ENCODE measurements at regions not wholly inside any gene's neighbourhood (a gene's known extent, or its start where the extent isn't known, plus 50 kb on each side); places are given as distances from the start of the nearest gene placed in this dataset.

GRCh38 chr16:86958423-86958822 is 358.8 kb downstream of the C16orf95 start:
- no peak for DNase-seq (ENCODE audit: low spot score)

DNA sequence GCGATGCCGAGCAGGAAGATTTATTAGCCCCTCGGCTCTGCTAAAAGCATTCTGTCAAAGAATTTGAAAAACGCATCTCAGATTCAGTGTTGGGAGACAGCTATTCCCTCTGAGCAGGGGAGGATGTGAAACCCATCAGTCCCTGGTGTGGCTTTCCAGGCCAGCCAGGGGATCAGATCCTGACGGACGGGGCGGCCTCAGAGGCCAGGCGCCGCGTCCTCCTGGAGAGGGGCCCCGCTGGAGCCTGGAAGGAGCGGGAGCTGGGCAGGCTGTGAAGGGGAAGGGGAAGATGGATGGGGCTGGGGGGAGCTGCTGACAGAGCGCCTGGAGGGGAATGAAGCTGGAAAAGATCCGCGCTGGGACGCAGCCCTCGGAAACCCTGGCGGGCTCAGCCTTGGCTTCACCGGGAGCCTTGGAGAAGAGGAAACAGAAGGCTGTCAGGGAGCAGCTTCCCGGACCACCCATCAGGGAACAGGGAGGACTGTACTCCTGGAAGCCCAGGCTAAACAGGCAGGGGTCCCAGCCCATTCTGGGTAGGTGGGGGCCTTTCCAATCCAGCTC is 358.0 kb downstream of the C16orf95 start:
- DNase-seq (ENCODE audit: low spot score), result no peak

- no peak for DNase-seq (ENCODE audit: low spot score)
Measured at GRCh38 chr16:86959729-86960128, 357.5 kb downstream of the C16orf95 start.

DNA sequence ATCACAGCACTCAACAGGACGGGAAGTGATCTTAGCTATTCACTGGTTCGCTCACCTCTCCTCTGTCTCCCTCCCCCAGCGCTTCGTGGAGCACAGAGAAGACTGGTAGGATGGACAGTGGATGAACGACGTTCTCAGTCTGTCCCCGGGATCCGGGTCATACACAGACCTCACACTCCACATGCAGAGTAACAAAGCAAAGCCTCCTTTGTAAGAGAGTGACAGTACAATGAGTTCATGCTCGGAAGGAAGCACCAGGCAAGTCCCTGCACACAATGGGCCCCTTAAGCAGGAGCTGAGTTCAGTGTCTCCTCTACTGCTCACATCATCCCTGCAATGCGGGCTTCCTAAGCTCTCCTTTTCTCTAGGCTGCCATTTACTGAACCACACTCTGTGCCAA is 356.9 kb downstream of the C16orf95 start:
- DNase-seq (ENCODE audit: low spot score), result no peak

GRCh38 chr16:86961171-86961601 is 356.0 kb downstream of the C16orf95 start:
- DNase-seq (ENCODE audit: low spot score), result peak; percentile 66

- DNase-seq (ENCODE audit: low spot score), result no peak
Measured at GRCh38 chr16:86962259-86962658, 354.9 kb downstream of the C16orf95 start.

- DNase-seq (ENCODE audit: low spot score), result no peak
Measured at GRCh38 chr16:86962913-86963312, 354.3 kb downstream of the C16orf95 start.

GRCh38 chr16:86963600-86964575 is 353.3 kb downstream of the C16orf95 start:
- no peak for DNase-seq (ENCODE audit: low spot score)

DNA sequence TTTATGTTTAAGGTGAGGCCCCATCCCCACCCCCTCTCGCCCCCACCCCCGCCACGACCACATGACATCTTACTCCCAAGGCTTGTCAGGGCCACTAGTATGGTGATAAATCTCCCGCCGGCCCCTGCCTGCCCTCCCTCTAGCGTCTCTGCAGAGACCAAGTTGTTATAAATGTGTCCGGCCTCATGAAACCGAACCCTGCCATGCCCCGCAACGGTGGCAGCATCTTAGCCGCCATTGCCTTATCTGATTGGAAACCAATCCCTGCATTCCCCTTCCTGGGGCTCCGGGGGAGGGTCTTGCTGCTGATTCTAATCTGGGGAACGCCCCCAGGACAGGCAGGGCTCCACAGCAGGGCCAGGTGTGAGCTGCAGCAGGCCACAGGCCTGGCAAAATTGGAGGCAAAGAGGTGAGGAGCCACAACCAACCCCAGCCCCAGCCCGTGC is 352.4 kb downstream of the C16orf95 start:
- DNase-seq (ENCODE audit: low spot score), result no peak

DNA sequence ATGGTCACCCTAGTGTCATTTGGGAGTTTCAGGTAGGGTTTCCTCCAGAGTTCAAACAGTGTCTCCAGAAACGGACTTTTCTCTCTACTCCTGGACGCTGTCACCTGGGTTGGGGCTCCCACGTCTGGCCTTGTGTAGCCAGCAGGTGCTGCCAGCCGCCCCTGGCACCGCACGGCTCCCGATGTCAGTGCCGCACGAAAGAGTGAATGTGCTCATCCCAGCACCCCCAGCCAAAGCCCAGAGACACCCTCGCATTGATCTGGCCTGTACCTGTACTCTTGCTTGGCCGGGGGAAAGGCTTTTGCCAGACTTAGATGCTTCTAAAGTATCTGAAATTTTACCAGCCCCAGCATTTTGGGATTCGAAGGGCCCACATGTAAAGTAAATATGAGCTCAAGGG is 351.9 kb downstream of the C16orf95 start:
- no peak for DNase-seq (ENCODE audit: low spot score)

GRCh38 chr16:86965840-86966550 is 351.2 kb downstream of the C16orf95 start:
- no peak for DNase-seq (ENCODE audit: low spot score)

GRCh38 chr16:86966777-86967176 is 350.4 kb downstream of the C16orf95 start:
- no peak for DNase-seq (ENCODE audit: low spot score)

GRCh38 chr16:86968866-86969265 is 348.3 kb downstream of the C16orf95 start:
- DNase-seq (ENCODE audit: low spot score), result no peak

GRCh38 chr16:86969716-86970115 is 347.5 kb downstream of the C16orf95 start:
- no peak for DNase-seq (ENCODE audit: low spot score)

DNA sequence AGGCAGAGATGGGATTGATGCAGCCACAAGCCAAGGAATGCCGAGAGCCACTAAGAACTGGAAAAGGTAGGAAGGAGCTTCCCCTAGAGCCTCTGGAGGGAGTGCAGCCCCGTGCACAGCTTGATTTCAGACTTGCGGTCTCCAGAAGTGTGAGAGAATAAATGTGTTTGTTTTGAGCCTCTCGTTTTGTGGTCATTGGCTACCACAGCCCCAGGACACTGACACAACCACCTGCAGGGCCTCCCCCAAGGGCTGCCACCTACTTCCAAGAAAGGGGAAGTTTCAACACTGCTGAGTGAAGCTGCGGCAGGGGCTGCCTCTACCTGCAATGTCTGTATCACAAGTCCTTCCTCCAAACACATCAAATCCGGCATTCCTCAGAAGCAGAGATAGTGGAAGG is 346.9 kb downstream of the C16orf95 start:
- no peak for DNase-seq (ENCODE audit: low spot score)

- DNase-seq (ENCODE audit: low spot score), result no peak
Measured at GRCh38 chr16:86970726-86971125, 346.5 kb downstream of the C16orf95 start.

- DNase-seq (ENCODE audit: low spot score), result no peak
Measured at GRCh38 chr16:86971251-86971650, 345.9 kb downstream of the C16orf95 start.

GRCh38 chr16:86974120-86974519 is 343.1 kb downstream of the C16orf95 start:
- no peak for DNase-seq (ENCODE audit: low spot score)

GRCh38 chr16:86975445-86975844 is 341.7 kb downstream of the C16orf95 start:
- peak; percentile 86 for DNase-seq (ENCODE audit: low spot score)

DNA sequence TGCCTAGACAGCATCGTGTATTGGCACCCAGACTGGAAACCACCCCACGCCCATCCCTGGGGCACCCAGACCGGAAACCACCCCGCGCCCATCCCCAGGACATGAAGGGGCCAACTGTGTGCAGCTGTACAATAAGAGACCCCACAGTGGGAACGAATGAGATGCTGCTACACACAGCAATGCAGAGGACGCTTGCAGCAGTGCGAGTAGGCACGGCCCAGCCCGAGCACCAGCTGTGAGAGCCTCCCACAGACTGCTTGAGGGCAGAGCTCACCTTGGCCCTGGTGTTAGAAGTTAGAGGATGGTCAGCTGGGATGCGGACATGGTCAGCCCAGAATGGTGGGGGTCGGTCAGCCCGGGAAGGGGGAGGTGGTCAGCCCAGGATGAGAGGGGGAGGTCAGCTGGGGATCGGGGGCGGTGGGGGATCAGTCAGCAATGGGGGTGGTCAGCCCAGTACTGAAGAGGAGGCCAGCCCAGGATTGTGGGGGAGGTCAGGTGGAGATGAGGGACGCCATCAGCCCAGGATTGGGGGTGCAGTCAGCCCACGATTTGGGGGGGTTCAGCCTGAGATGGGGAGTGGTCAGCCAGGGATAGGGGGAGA is 340.0 kb downstream of the C16orf95 start:
- DNase-seq (ENCODE audit: low spot score), result no peak

DNA sequence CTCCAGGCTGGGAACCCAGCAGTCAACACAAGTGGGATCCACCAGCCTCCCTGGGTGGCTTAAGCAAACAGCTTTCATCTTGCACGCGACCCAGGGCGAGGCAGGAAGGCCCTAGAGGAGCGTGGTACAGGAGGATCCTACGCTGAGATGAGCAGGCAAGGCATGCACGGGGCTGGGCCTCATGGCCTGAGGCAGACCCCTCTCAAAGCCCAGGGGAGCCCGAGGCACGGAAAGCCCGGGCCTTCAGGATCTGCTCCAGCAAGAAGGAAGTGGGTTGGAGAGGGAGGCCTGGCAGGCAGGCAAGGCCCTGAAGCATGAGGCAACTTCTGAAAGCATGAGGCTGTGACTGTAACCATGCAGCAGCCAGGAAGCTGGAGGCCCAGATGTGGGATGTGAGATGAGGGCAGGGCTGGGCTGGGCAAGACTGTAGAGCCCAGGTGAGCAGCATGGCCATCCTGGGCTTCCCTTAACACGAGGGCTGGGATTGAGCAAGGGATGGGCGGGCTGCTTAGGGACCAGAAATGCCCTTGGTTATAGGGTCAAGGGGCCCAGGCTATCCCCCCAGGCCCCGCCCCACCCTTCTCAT is 338.7 kb downstream of the C16orf95 start:
- DNase-seq (ENCODE audit: low spot score), result no peak

- no peak for DNase-seq (ENCODE audit: low spot score)
Measured at GRCh38 chr16:86979061-86979460, 338.1 kb downstream of the C16orf95 start.

Data from AG08396 (cell line).